ENCODE measurements at regions not wholly inside any gene's neighbourhood (a gene's known extent, or its start where the extent isn't known, plus 50 kb on each side); places are given as distances from the start of the nearest gene placed in this dataset.

DNA sequence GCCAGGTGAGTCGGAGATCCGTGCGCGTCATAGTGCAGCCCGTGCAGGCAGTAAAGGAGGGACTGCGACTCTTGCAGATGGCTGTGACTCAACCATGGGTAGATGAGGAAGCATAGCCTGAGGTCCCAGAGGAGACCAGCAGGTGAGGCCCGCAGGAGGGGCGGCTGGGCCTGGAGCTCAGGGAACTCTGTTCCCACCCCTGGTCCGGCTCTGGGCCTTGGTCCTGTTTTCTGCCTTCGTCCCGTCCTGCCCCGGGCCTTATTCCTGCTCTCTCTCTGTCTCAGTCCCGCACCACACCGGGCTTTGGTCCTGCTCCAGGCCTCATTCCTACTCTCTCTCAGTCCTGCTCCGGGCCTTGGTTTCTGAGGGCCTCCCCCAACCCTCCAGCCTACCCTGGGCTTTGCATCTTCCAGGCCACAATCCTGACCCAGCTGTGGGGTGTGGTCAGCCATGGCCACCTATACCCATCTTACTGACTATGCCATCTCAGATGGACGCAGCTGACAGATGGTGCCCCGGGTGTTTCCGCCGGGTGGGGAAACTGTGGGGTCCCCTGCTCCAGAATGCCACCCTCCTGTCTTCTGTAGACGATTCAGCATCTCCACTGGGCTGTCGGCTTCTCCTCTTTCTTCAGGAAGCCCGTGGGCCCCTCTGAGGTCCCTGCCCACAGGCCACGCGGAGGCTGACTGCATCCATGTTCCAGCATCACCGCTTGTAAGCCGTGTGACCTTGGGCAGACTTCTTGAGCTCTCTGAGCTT is 1134.1 kb downstream of the BRD1 start:
- TF ChIP-seq, protein P1, sequence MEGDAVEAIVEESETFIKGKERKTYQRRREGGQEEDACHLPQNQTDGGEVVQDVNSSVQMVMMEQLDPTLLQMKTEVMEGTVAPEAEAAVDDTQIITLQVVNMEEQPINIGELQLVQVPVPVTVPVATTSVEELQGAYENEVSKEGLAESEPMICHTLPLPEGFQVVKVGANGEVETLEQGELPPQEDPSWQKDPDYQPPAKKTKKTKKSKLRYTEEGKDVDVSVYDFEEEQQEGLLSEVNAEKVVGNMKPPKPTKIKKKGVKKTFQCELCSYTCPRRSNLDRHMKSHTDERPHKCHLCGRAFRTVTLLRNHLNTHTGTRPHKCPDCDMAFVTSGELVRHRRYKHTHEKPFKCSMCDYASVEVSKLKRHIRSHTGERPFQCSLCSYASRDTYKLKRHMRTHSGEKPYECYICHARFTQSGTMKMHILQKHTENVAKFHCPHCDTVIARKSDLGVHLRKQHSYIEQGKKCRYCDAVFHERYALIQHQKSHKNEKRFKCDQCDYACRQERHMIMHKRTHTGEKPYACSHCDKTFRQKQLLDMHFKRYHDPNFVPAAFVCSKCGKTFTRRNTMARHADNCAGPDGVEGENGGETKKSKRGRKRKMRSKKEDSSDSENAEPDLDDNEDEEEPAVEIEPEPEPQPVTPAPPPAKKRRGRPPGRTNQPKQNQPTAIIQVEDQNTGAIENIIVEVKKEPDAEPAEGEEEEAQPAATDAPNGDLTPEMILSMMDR (IDR thresholded peaks at IDR 0.05) = no peak
- TF ChIP-seq POLR2A (IDR thresholded peaks at IDR 0.05) = no peak

Measured in adrenal gland (tissue), 5 donors.